ENCODE measurements at regions not wholly inside any gene's neighbourhood (a gene's known extent, or its start where the extent isn't known, plus 50 kb on each side); places are given as distances from the start of the nearest gene placed in this dataset.

DNA sequence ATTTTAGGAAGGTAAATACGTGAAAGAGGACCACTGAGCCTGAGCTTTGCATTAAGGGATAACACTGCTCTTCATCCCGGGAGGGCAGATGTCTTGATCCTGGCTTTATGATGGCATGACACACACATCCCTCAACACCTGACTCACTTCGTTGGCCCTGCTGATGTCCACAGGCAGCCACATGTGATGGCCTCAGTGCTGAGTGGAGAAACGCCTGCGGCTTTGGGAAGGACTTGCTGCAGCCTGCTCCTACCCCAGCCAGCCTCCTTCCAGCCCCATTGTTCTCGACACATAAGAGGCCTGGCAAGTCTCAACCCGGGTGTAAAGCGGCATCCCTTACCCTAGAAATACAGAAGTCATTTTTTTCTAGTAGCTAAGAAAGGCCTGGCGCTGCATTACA lies 169.0 kb downstream of the SYK start:
- Mint-ChIP-seq H3K27ac (no peak overlapping the region), H3K9me3 (no peaks in the 10 kb centered on the region), H3K4me1 (peaks cover 35% of the 10 kb centered on the region), H3K36me3 (peaks cover 4% of the 10 kb centered on the region), H3K4me3 (no peak overlapping the region)
- DNase-seq (ENCODE audit: low spot score in 2 of 2) (no peak), ATAC-seq (no peak)

- DNase-seq (ENCODE audit: low spot score in 2 of 2) (no peak), ATAC-seq (no peak)
- H3K4me3 Mint-ChIP-seq, result no peak overlapping the region
- H3K36me3 Mint-ChIP-seq, result peaks cover 4% of the 10 kb centered on the region
- H3K4me1 Mint-ChIP-seq, result peaks cover 20% of the 10 kb centered on the region
- no peaks in the 10 kb centered on the region for H3K9me3 Mint-ChIP-seq
- H3K27ac Mint-ChIP-seq, result no peak overlapping the region
Observed at GRCh38 chr9:90972057-90972456, 170.4 kb downstream of the SYK start.

- no peaks in the 10 kb centered on the region for H3K9me3 Mint-ChIP-seq
- H3K27ac Mint-ChIP-seq, result no peak overlapping the region
- H3K4me1 Mint-ChIP-seq, result peaks cover 20% of the 10 kb centered on the region
- peaks cover 4% of the 10 kb centered on the region for H3K36me3 Mint-ChIP-seq
- ATAC-seq, result no peak
- H3K4me3 Mint-ChIP-seq, result no peak overlapping the region
- DNase-seq (ENCODE audit: low spot score in 2 of 2), result no peak
Observed at GRCh38 chr9:90974016-90974415, 172.4 kb downstream of the SYK start.

DNA sequence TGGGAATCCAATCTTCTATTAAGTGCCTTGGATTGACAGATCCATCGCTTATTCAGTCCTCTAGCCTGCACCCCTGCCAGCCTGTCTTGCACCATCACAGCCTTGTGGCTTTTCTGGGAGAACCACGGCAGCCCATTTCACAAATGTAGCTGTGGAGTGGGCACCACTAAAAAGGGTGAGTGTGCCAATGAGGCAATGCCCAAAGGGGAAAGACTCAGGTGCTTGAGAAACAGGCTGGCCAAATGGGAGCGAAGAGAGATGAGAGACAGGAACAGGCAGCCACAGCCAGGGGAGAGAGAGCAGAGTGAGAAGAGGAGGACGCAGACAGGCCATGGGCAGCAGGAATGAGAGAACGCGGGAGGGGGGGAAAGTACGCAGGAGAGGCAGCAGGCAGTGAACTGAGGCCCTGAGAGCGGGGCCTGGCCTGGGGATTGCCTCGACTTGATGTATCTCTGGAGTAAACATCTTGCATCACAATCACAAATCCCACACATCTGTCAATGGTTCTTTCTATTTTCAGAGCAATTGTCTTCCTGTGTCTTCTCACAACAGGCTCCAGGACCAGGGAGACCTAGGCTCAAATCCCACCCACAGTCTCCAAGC lies 173.1 kb downstream of the SYK start:
- Mint-ChIP-seq H3K4me3 (no peak overlapping the region), H3K36me3 (peaks cover 4% of the 10 kb centered on the region), H3K4me1 (peaks cover 27% of the 10 kb centered on the region), H3K27ac (no peak overlapping the region), H3K9me3 (no peaks in the 10 kb centered on the region)
- no peak for DNase-seq (ENCODE audit: low spot score in 2 of 2)
- ATAC-seq, result no peak

- H3K27ac Mint-ChIP-seq, result no peak overlapping the region
- no peak for DNase-seq (ENCODE audit: low spot score in 2 of 2)
- no peak overlapping the region for H3K4me3 Mint-ChIP-seq
- ATAC-seq, result no peak
- peaks cover 28% of the 10 kb centered on the region for H3K4me1 Mint-ChIP-seq
- no peaks in the 10 kb centered on the region for H3K9me3 Mint-ChIP-seq
- H3K36me3 Mint-ChIP-seq, result peaks cover 4% of the 10 kb centered on the region
Observed at GRCh38 chr9:90975781-90976538, 174.3 kb downstream of the SYK start.

- peak; percentile 62 for ATAC-seq
- H3K4me3 Mint-ChIP-seq, result no peak overlapping the region
- H3K36me3 Mint-ChIP-seq, result peaks cover 10% of the 10 kb centered on the region
Observed at GRCh38 chr9:90979138-90979551, 177.5 kb downstream of the SYK start.

DNA sequence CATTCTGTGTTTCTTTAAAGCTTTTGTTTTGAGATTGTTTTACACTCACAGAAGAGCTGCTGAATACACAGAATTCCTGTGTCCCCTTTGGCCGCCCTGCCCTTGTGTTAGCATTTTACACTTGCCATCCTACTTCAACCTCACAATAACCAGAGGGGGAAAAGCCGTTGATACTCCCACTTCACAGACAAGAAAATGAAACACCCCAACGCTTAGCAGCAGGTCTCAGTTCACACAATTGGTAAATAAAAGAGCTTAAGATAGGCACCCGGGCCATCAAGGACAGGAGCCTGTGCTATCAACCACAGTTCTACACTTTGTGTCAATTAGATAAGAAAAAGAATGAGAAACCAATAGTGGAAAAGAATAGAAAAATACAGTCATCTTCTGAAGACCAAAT lies 178.0 kb downstream of the SYK start:
- no peak overlapping the region for H3K4me3 Mint-ChIP-seq
- H3K4me1 Mint-ChIP-seq, result peaks cover 31% of the 10 kb centered on the region
- peak overlapping the region; percentile 29 for H3K27ac Mint-ChIP-seq
- no peaks in the 10 kb centered on the region for H3K9me3 Mint-ChIP-seq
- ATAC-seq, result no peak
- no peak for DNase-seq (ENCODE audit: low spot score in 2 of 2)
- H3K36me3 Mint-ChIP-seq, result peaks cover 10% of the 10 kb centered on the region

More at GRCh38 chr9:90979138-90979551, 177.5 kb downstream of the SYK start:
- Mint-ChIP-seq H3K4me1 (peaks cover 31% of the 10 kb centered on the region), H3K9me3 (no peaks in the 10 kb centered on the region), H3K27ac (peak overlapping the region; percentile 8)
- no peak for DNase-seq (ENCODE audit: low spot score in 2 of 2)

DNA sequence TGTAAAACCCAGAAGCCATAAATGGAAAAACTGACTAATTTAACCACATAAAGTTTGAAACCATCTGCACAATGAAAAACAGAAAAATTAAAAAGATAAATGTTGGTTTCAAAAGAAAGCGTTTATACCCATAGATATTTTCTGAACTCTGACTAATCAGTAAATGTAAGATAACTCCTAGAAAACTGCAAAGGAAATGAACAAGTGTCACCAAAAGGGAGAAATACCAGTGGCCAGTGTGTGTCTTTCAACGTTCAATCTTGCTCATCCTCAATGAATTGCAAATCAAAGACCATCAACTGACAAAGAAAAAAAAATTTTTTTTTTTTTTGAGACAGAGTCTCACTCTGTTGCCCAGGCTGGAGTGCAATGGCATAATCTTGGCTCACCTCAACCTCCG lies 180.1 kb downstream of the SYK start:
- Mint-ChIP-seq H3K36me3 (peaks cover 7% of the 10 kb centered on the region), H3K4me1 (peaks cover 24% of the 10 kb centered on the region), H3K4me3 (no peak overlapping the region), H3K9me3 (no peaks in the 10 kb centered on the region), H3K27ac (peak overlapping the region; percentile 1)
- DNase-seq (ENCODE audit: low spot score in 2 of 2) (no peak), ATAC-seq (peak; percentile 48)

DNA sequence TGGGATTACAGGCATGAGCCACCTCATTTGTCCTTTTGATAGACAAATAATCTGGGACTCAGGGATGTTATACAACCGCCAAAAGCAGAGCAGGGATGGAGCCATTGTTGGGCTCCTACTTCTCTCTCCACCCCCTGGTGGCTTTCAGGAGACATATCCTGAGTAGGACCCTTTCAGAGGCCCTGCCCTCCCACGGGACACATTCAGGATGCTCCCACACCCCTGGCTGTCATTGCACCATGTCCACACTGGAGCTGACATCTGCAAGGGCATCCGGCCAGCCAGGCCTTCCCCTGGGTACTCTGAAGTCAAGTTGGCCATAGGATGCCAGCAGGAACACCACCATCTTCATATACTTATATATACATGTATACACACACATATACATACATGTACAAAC lies 181.8 kb downstream of the SYK start:
- peaks cover 7% of the 10 kb centered on the region for H3K36me3 Mint-ChIP-seq
- no peak overlapping the region for H3K4me3 Mint-ChIP-seq
- H3K9me3 Mint-ChIP-seq, result no peaks in the 10 kb centered on the region
- DNase-seq (ENCODE audit: low spot score in 2 of 2), result no peak
- H3K4me1 Mint-ChIP-seq, result peaks cover 24% of the 10 kb centered on the region
- no peak overlapping the region for H3K27ac Mint-ChIP-seq
- no peak for ATAC-seq

GRCh38 chr9:90985631-90986030 lies 184.0 kb downstream of the SYK start:
- Mint-ChIP-seq H3K36me3 (peaks cover 7% of the 10 kb centered on the region), H3K4me3 (no peak overlapping the region), H3K9me3 (no peaks in the 10 kb centered on the region), H3K4me1 (peaks cover 10% of the 10 kb centered on the region), H3K27ac (peak overlapping the region; percentile 41)
- no peak for ATAC-seq
- no peak for DNase-seq (ENCODE audit: low spot score in 2 of 2)

GRCh38 chr9:90986161-90986560 lies 184.5 kb downstream of the SYK start:
- Mint-ChIP-seq H3K27ac (no peak overlapping the region), H3K9me3 (no peaks in the 10 kb centered on the region), H3K4me3 (no peak overlapping the region), H3K36me3 (peaks cover 7% of the 10 kb centered on the region), H3K4me1 (peaks cover 10% of the 10 kb centered on the region)
- ATAC-seq (no peak), DNase-seq (ENCODE audit: low spot score in 2 of 2) (no peak)

GRCh38 chr9:90987566-90987965 lies 185.9 kb downstream of the SYK start:
- Mint-ChIP-seq H3K27ac (no peak overlapping the region), H3K36me3 (no peaks in the 10 kb centered on the region), H3K4me3 (no peak overlapping the region), H3K9me3 (no peaks in the 10 kb centered on the region), H3K4me1 (no peaks in the 10 kb centered on the region)
- ATAC-seq (no peak), DNase-seq (ENCODE audit: low spot score in 2 of 2) (no peak)

- DNase-seq (ENCODE audit: low spot score in 2 of 2), result no peak
- Mint-ChIP-seq H3K4me3 (no peak overlapping the region), H3K4me1 (no peaks in the 10 kb centered on the region), H3K9me3 (no peaks in the 10 kb centered on the region), H3K27ac (no peak overlapping the region), H3K36me3 (no peaks in the 10 kb centered on the region)
- no peak for ATAC-seq
Observed at GRCh38 chr9:90988318-90988717, 186.7 kb downstream of the SYK start.

DNA sequence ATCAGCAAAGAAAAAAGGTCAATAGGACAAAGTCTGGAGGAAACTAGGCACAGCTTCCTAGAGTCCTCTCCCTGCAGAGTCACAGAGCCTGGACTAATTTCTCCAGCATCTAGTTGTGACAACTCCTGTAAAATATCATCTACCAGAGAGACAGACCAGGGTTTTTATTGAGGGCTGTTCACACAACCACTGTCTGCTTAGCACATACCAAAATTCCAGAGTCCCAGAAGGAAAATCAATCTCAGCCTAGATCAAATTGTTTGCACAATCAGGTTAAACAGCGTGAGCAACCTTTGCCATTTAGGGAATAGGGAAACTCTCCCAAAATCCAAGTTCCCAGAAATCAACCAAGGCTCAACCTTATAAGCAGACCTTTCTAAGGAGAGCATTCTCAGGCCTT lies 190.3 kb downstream of the SYK start:
- no peaks in the 10 kb centered on the region for H3K36me3 Mint-ChIP-seq
- DNase-seq (ENCODE audit: low spot score in 2 of 2) (no peak), ATAC-seq (no peak)
- H3K4me1 Mint-ChIP-seq, result no peaks in the 10 kb centered on the region
- H3K27ac Mint-ChIP-seq, result no peak overlapping the region
- H3K9me3 Mint-ChIP-seq, result no peaks in the 10 kb centered on the region
- no peak overlapping the region for H3K4me3 Mint-ChIP-seq

DNA sequence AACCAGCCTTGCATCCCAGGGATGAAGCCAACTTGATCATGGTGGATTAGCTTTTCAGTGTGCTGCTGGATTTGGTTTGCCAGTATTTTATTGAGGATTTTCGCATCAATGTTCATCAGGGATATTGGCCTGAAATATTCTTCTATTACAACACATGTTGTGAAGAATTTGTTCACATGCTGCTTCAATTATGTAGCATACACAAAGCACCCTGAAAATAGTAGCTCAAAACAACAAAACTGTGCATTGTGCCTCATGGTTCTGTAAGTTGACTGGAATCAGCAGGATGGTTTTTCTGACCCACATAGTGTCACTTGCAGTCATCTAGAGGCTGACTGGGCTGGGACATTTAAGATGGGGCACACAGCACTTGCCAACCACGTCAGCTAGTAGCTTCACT lies 193.9 kb downstream of the SYK start:
- DNase-seq (ENCODE audit: low spot score in 2 of 2), result no peak
- Mint-ChIP-seq H3K4me3 (no peak overlapping the region), H3K9me3 (no peaks in the 10 kb centered on the region), H3K36me3 (no peaks in the 10 kb centered on the region), H3K4me1 (no peaks in the 10 kb centered on the region), H3K27ac (no peak overlapping the region)
- no peak for ATAC-seq
